H9 (cell line): ENCODE measurements at regions not wholly inside any gene's neighbourhood (a gene's known extent, or its start where the extent isn't known, plus 50 kb on each side); places are given as distances from the start of the nearest gene placed in this dataset.

ENCODE experiments used
- DNase-seq: peaks from one replicate; pipeline ENCODE4 v3.0.0-alpha.2; 2017
- H2AFZ ChIP-seq: one replicate; pipeline ENCODE4 v1.6.1; 2013; ENCODE audit warnings: mild to moderate bottlenecking, low read length, control low read depth, moderate library complexity
- H2AK5ac ChIP-seq: 2 replicates; pipeline ENCODE4 v1.6.1; 2013; ENCODE audit warnings: low read length, control low read depth, mixed read lengths; ENCODE audit not compliant: insufficient read length
- H2BK120ac ChIP-seq: one replicate; pipeline ENCODE4 v1.6.1; 2013; ENCODE audit warnings: low read depth, mild to moderate bottlenecking, low read length, control low read depth, inconsistent platforms; ENCODE audit not compliant: poor library complexity, severe bottlenecking
- H2BK12ac ChIP-seq: 2 replicates; pipeline ENCODE4 v1.6.1; 2013; ENCODE audit warnings: low read length, control low read depth, mixed read lengths, low read depth; ENCODE audit not compliant: insufficient read length
- H2BK15ac ChIP-seq: 2 replicates; pipeline ENCODE4 v1.6.1; 2013; ENCODE audit warnings: low read depth, low read length, control low read depth
- H2BK20ac ChIP-seq: one replicate; pipeline ENCODE4 v1.6.1; 2013; ENCODE audit warnings: low read depth, mild to moderate bottlenecking, low read length, control low read depth, inconsistent platforms; ENCODE audit not compliant: poor library complexity, severe bottlenecking
- H2BK5ac ChIP-seq: 2 replicates; pipeline ENCODE4 v1.6.1; 2013; ENCODE audit warnings: low read length, control low read depth, mixed read lengths; ENCODE audit not compliant: insufficient read length
- H3K14ac ChIP-seq: 2 replicates; pipeline ENCODE4 v1.6.1; 2013; ENCODE audit warnings: low read length, control low read depth; ENCODE audit not compliant: insufficient read depth
- H3K18ac ChIP-seq: 2 replicates; pipeline ENCODE4 v1.6.1; 2013; ENCODE audit warnings: low read depth, mild to moderate bottlenecking, mixed read lengths, low read length, control low read depth; ENCODE audit not compliant: insufficient read length
- H3K23ac ChIP-seq: 2 replicates; pipeline ENCODE4 v1.6.1; 2013; ENCODE audit warnings: low read length, control low read depth, mixed read lengths, low read depth; ENCODE audit not compliant: insufficient read length
- H3K23me2 ChIP-seq: 2 replicates; pipeline ENCODE4 v1.6.1; 2013; ENCODE audit warnings: low read depth, mild to moderate bottlenecking, mixed read lengths, low read length, control low read depth; ENCODE audit not compliant: insufficient read length, poor library complexity, severe bottlenecking
- H3K27ac ChIP-seq: 2 replicates; pipeline ENCODE4 v1.5.1; 2013; ENCODE audit warnings: low read length, control low read depth, mixed read lengths, low read depth; ENCODE audit not compliant: insufficient read length
- H3K27me3 ChIP-seq: 2 replicates; pipeline ENCODE4 v1.6.1; 2013; ENCODE audit warnings: low read length, control low read depth, inconsistent platforms; ENCODE audit not compliant: insufficient read depth
- H3K4ac ChIP-seq: 2 replicates; pipeline ENCODE4 v1.6.1; 2013; ENCODE audit warnings: low read depth, mild to moderate bottlenecking, control low read depth, inconsistent platforms, low read length, moderate library complexity
- H3K4me1 ChIP-seq: 2 replicates; pipeline ENCODE4 v1.6.1; 2013; ENCODE audit warnings: low read length, control low read depth, inconsistent platforms; ENCODE audit not compliant: insufficient read depth
- H3K4me2 ChIP-seq: 2 replicates; pipeline ENCODE4 v1.6.1; 2013; ENCODE audit warnings: low read length, control low read depth, mixed read lengths; ENCODE audit not compliant: insufficient read length, insufficient read depth
- H3K56ac ChIP-seq: 2 replicates; pipeline ENCODE4 v1.6.1; 2013; ENCODE audit warnings: low read depth, mild to moderate bottlenecking, mixed read lengths, low read length, control low read depth; ENCODE audit not compliant: insufficient read length
- H3K79me1 ChIP-seq: 2 replicates; pipeline ENCODE4 v1.6.1; 2013; ENCODE audit warnings: low read depth, mild to moderate bottlenecking, moderate library complexity, low read length, control low read depth, inconsistent platforms; ENCODE audit not compliant: insufficient read depth, poor library complexity, severe bottlenecking
- H3K79me2 ChIP-seq: 2 replicates; pipeline ENCODE4 v1.6.1; 2013; ENCODE audit warnings: low read length, control low read depth, inconsistent platforms; ENCODE audit not compliant: insufficient read depth
- H3K9ac ChIP-seq: 2 replicates; pipeline ENCODE4 v1.6.1; 2013; ENCODE audit warnings: low read length, control low read depth, mixed read lengths; ENCODE audit not compliant: insufficient read length; ENCODE audit errors: extremely low read depth
- H3K9me3 ChIP-seq: one replicate; pipeline ENCODE4 v1.6.1; 2013; ENCODE audit warnings: low read depth, low read length, inconsistent platforms; ENCODE audit not compliant: control insufficient read depth
- H3T11ph ChIP-seq: one replicate; pipeline ENCODE4 v1.6.1; 2013; ENCODE audit warnings: mild to moderate bottlenecking, low read length, control low read depth, inconsistent platforms
- H4K20me1 ChIP-seq: one replicate; pipeline ENCODE4 v1.6.1; 2013; ENCODE audit not compliant: control insufficient read depth, insufficient read length, insufficient read depth
- H4K5ac ChIP-seq: 2 replicates; pipeline ENCODE4 v1.6.1; 2013; ENCODE audit warnings: low read depth, mild to moderate bottlenecking, mixed read lengths, low read length, control low read depth; ENCODE audit not compliant: insufficient read length
- H4K8ac ChIP-seq: replicated peaks from 2 replicates; pipeline ENCODE4 v1.6.1; 2013; ENCODE audit warnings: low read length, control low read depth, mixed read lengths, low read depth; ENCODE audit not compliant: insufficient read length
- H4K91ac ChIP-seq: 2 replicates; pipeline ENCODE4 v1.6.1; 2013; ENCODE audit warnings: low read depth, mild to moderate bottlenecking, moderate library complexity, mixed read lengths, low read length, control low read depth; ENCODE audit not compliant: insufficient read length
- H3K27ac Mint-ChIP-seq, 3 experiments: 2 replicates in 2 of 3; 3 replicates in 1 of 3; pipeline ENCODE4 v1.8.0; 2020 to 2021; ENCODE audit warnings: mixed read lengths in 3 of 3, mild to moderate bottlenecking in 1 of 3, moderate library complexity in 1 of 3
- H3K27me3 Mint-ChIP-seq: 2 replicates; pipeline ENCODE4 v1.8.0; 2021; ENCODE audit warnings: low read depth, mild to moderate bottlenecking, moderate library complexity, mixed read lengths
- H3K36me3 Mint-ChIP-seq, 3 experiments: 2 replicates in 2 of 3; 3 replicates in 1 of 3; pipeline ENCODE4 v1.8.0; 2020 to 2021; ENCODE audit warnings: low read depth in 3 of 3, mixed read lengths in 3 of 3; ENCODE audit not compliant: insufficient read depth in 1 of 3
- H3K4me1 Mint-ChIP-seq, 2 experiments: 2 replicates each; pipeline ENCODE4 v1.8.0; 2020; ENCODE audit warnings: mixed read lengths in 2 of 2
- H3K4me3 Mint-ChIP-seq, 2 experiments: 2 replicates in 1 of 2; 3 replicates in 1 of 2; pipeline ENCODE4 v1.8.0; 2020 to 2021; ENCODE audit warnings: mild to moderate bottlenecking in 2 of 2, mixed read lengths in 2 of 2, moderate library complexity in 1 of 2
- H3K9me3 Mint-ChIP-seq, 2 experiments: 2 replicates in 1 of 2; 3 replicates in 1 of 2; pipeline ENCODE4 v1.8.0; 2020; ENCODE audit warnings: mild to moderate bottlenecking in 2 of 2, mixed read lengths in 2 of 2, moderate library complexity in 1 of 2
- WGBS: extraction: QIAGEN DNeasy Blood & Tissue Kit; methylation state at CpG from one replicate; pipeline ENCODE4 v1.1.7; 2013; ENCODE audit warnings: missing lambda C conversion rate, low lambda C conversion rate, mixed read lengths; ENCODE audit not compliant: insufficient read length; ENCODE audit errors: extremely low coverage; 5-methylcytosine and 5-hydroxymethylcytosine counted together
- TF ChIP-seq, protein P1 (sequence below): fragments of 200-600 bp; sonication (generic); conservative IDR thresholded peaks from 3 replicates; pipeline ENCODE4 v1.8.0; 2021; ENCODE audit warnings: antibody characterized with exemption, mild to moderate bottlenecking

- H3K27me3 Mint-ChIP-seq = peaks cover 2% of the 10 kb centered on the region; the same call in 1 of the 2 replicates
- Histone ChIP-seq H2BK12ac (no peak overlapping the region), H4K91ac (no peak overlapping the region), H3K4ac (no peak overlapping the region), H4K8ac (no peak overlapping the region), H3K9ac (no peak overlapping the region), H3K14ac (no peak overlapping the region), H4K5ac (no peak overlapping the region), H3T11ph (no peak overlapping the region), H2BK5ac (no peak overlapping the region), H3K56ac (no peak overlapping the region), H3K9me3 (peaks cover 7% of the 10 kb centered on the region), H3K23me2 (no peaks in the 10 kb centered on the region), H3K79me1 (no peaks in the 10 kb centered on the region), H2AK5ac (no peak overlapping the region), H3K23ac (no peak overlapping the region), H2BK15ac (no peak overlapping the region), H3K4me1 (0 out of 2 replicates have a peak, but pooled peaks cover 4% of the 10 kb centered on the region), H3K18ac (no peak overlapping the region), H3K79me2 (no peaks in the 10 kb centered on the region), H3K27me3 (no peaks in the 10 kb centered on the region), H3K27ac (no peak overlapping the region), H2AFZ (no peak overlapping the region), H2BK20ac (no peak overlapping the region), H4K20me1 (no peaks in the 10 kb centered on the region), H2BK120ac (no peak overlapping the region), H3K4me2 (no peak overlapping the region)
- H3K9me3 Mint-ChIP-seq = peaks cover 15 to 31% of the 10 kb centered on the region in 2 experiments
- no peak for DNase-seq
- H3K36me3 Mint-ChIP-seq = peaks cover 0 to 30% (median 2%) of the 10 kb centered on the region in 3 experiments; a peak in 4 of 7 replicates
- peaks cover 8% of the 10 kb centered on the region in 2 experiments for H3K4me1 Mint-ChIP-seq
- no CpG with 5 or more reads among the region's 1 CpG for whole genome bisulfite sequencing
- no peak overlapping the region for H3K27ac Mint-ChIP-seq
- TF ChIP-seq, protein P1, sequence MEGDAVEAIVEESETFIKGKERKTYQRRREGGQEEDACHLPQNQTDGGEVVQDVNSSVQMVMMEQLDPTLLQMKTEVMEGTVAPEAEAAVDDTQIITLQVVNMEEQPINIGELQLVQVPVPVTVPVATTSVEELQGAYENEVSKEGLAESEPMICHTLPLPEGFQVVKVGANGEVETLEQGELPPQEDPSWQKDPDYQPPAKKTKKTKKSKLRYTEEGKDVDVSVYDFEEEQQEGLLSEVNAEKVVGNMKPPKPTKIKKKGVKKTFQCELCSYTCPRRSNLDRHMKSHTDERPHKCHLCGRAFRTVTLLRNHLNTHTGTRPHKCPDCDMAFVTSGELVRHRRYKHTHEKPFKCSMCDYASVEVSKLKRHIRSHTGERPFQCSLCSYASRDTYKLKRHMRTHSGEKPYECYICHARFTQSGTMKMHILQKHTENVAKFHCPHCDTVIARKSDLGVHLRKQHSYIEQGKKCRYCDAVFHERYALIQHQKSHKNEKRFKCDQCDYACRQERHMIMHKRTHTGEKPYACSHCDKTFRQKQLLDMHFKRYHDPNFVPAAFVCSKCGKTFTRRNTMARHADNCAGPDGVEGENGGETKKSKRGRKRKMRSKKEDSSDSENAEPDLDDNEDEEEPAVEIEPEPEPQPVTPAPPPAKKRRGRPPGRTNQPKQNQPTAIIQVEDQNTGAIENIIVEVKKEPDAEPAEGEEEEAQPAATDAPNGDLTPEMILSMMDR = no peak
- H3K4me3 Mint-ChIP-seq = no peak overlapping the region
Measured at GRCh38 chr3:35883929-35884328, 244.6 kb downstream of the ARPP21 start.
